H9 (cell line): ENCODE measurements at regions not wholly inside any gene's neighbourhood (a gene's known extent, or its start where the extent isn't known, plus 50 kb on each side); places are given as distances from the start of the nearest gene placed in this dataset.

Source experiments
- DNase-seq: peaks from one replicate; pipeline ENCODE4 v3.0.0-alpha.2; 2017
- H2AFZ ChIP-seq: one replicate; pipeline ENCODE4 v1.6.1; 2013; ENCODE audit warnings: mild to moderate bottlenecking, low read length, control low read depth, moderate library complexity
- H2AK5ac ChIP-seq: 2 replicates; pipeline ENCODE4 v1.6.1; 2013; ENCODE audit warnings: low read length, control low read depth, mixed read lengths; ENCODE audit not compliant: insufficient read length
- H2BK120ac ChIP-seq: one replicate; pipeline ENCODE4 v1.6.1; 2013; ENCODE audit warnings: low read depth, mild to moderate bottlenecking, low read length, control low read depth, inconsistent platforms; ENCODE audit not compliant: poor library complexity, severe bottlenecking
- H2BK12ac ChIP-seq: 2 replicates; pipeline ENCODE4 v1.6.1; 2013; ENCODE audit warnings: low read length, control low read depth, mixed read lengths, low read depth; ENCODE audit not compliant: insufficient read length
- H2BK15ac ChIP-seq: 2 replicates; pipeline ENCODE4 v1.6.1; 2013; ENCODE audit warnings: low read depth, low read length, control low read depth
- H2BK20ac ChIP-seq: one replicate; pipeline ENCODE4 v1.6.1; 2013; ENCODE audit warnings: low read depth, mild to moderate bottlenecking, low read length, control low read depth, inconsistent platforms; ENCODE audit not compliant: poor library complexity, severe bottlenecking
- H2BK5ac ChIP-seq: 2 replicates; pipeline ENCODE4 v1.6.1; 2013; ENCODE audit warnings: low read length, control low read depth, mixed read lengths; ENCODE audit not compliant: insufficient read length
- H3K14ac ChIP-seq: 2 replicates; pipeline ENCODE4 v1.6.1; 2013; ENCODE audit warnings: low read length, control low read depth; ENCODE audit not compliant: insufficient read depth
- H3K18ac ChIP-seq: 2 replicates; pipeline ENCODE4 v1.6.1; 2013; ENCODE audit warnings: low read depth, mild to moderate bottlenecking, mixed read lengths, low read length, control low read depth; ENCODE audit not compliant: insufficient read length
- H3K23ac ChIP-seq: 2 replicates; pipeline ENCODE4 v1.6.1; 2013; ENCODE audit warnings: low read length, control low read depth, mixed read lengths, low read depth; ENCODE audit not compliant: insufficient read length
- H3K23me2 ChIP-seq: 2 replicates; pipeline ENCODE4 v1.6.1; 2013; ENCODE audit warnings: low read depth, mild to moderate bottlenecking, mixed read lengths, low read length, control low read depth; ENCODE audit not compliant: insufficient read length, poor library complexity, severe bottlenecking
- H3K27ac ChIP-seq: 2 replicates; pipeline ENCODE4 v1.5.1; 2013; ENCODE audit warnings: low read length, control low read depth, mixed read lengths, low read depth; ENCODE audit not compliant: insufficient read length
- H3K27me3 ChIP-seq: 2 replicates; pipeline ENCODE4 v1.6.1; 2013; ENCODE audit warnings: low read length, control low read depth, inconsistent platforms; ENCODE audit not compliant: insufficient read depth
- H3K4ac ChIP-seq: 2 replicates; pipeline ENCODE4 v1.6.1; 2013; ENCODE audit warnings: low read depth, mild to moderate bottlenecking, control low read depth, inconsistent platforms, low read length, moderate library complexity
- H3K4me1 ChIP-seq: 2 replicates; pipeline ENCODE4 v1.6.1; 2013; ENCODE audit warnings: low read length, control low read depth, inconsistent platforms; ENCODE audit not compliant: insufficient read depth
- H3K4me2 ChIP-seq: 2 replicates; pipeline ENCODE4 v1.6.1; 2013; ENCODE audit warnings: low read length, control low read depth, mixed read lengths; ENCODE audit not compliant: insufficient read length, insufficient read depth
- H3K56ac ChIP-seq: 2 replicates; pipeline ENCODE4 v1.6.1; 2013; ENCODE audit warnings: low read depth, mild to moderate bottlenecking, mixed read lengths, low read length, control low read depth; ENCODE audit not compliant: insufficient read length
- H3K79me1 ChIP-seq: 2 replicates; pipeline ENCODE4 v1.6.1; 2013; ENCODE audit warnings: low read depth, mild to moderate bottlenecking, moderate library complexity, low read length, control low read depth, inconsistent platforms; ENCODE audit not compliant: insufficient read depth, poor library complexity, severe bottlenecking
- H3K79me2 ChIP-seq: 2 replicates; pipeline ENCODE4 v1.6.1; 2013; ENCODE audit warnings: low read length, control low read depth, inconsistent platforms; ENCODE audit not compliant: insufficient read depth
- H3K9ac ChIP-seq: 2 replicates; pipeline ENCODE4 v1.6.1; 2013; ENCODE audit warnings: low read length, control low read depth, mixed read lengths; ENCODE audit not compliant: insufficient read length; ENCODE audit errors: extremely low read depth
- H3K9me3 ChIP-seq: one replicate; pipeline ENCODE4 v1.6.1; 2013; ENCODE audit warnings: low read depth, low read length, inconsistent platforms; ENCODE audit not compliant: control insufficient read depth
- H3T11ph ChIP-seq: one replicate; pipeline ENCODE4 v1.6.1; 2013; ENCODE audit warnings: mild to moderate bottlenecking, low read length, control low read depth, inconsistent platforms
- H4K20me1 ChIP-seq: one replicate; pipeline ENCODE4 v1.6.1; 2013; ENCODE audit not compliant: control insufficient read depth, insufficient read length, insufficient read depth
- H4K5ac ChIP-seq: 2 replicates; pipeline ENCODE4 v1.6.1; 2013; ENCODE audit warnings: low read depth, mild to moderate bottlenecking, mixed read lengths, low read length, control low read depth; ENCODE audit not compliant: insufficient read length
- H4K8ac ChIP-seq: replicated peaks from 2 replicates; pipeline ENCODE4 v1.6.1; 2013; ENCODE audit warnings: low read length, control low read depth, mixed read lengths, low read depth; ENCODE audit not compliant: insufficient read length
- H4K91ac ChIP-seq: 2 replicates; pipeline ENCODE4 v1.6.1; 2013; ENCODE audit warnings: low read depth, mild to moderate bottlenecking, moderate library complexity, mixed read lengths, low read length, control low read depth; ENCODE audit not compliant: insufficient read length
- H3K27ac Mint-ChIP-seq, 3 experiments: 2 replicates in 2 of 3; 3 replicates in 1 of 3; pipeline ENCODE4 v1.8.0; 2020 to 2021; ENCODE audit warnings: mixed read lengths in 3 of 3, mild to moderate bottlenecking in 1 of 3, moderate library complexity in 1 of 3
- H3K27me3 Mint-ChIP-seq: 2 replicates; pipeline ENCODE4 v1.8.0; 2021; ENCODE audit warnings: low read depth, mild to moderate bottlenecking, moderate library complexity, mixed read lengths
- H3K36me3 Mint-ChIP-seq, 3 experiments: 2 replicates in 2 of 3; 3 replicates in 1 of 3; pipeline ENCODE4 v1.8.0; 2020 to 2021; ENCODE audit warnings: low read depth in 3 of 3, mixed read lengths in 3 of 3; ENCODE audit not compliant: insufficient read depth in 1 of 3
- H3K4me1 Mint-ChIP-seq, 2 experiments: 2 replicates each; pipeline ENCODE4 v1.8.0; 2020; ENCODE audit warnings: mixed read lengths in 2 of 2
- H3K4me3 Mint-ChIP-seq, 2 experiments: 2 replicates in 1 of 2; 3 replicates in 1 of 2; pipeline ENCODE4 v1.8.0; 2020 to 2021; ENCODE audit warnings: mild to moderate bottlenecking in 2 of 2, mixed read lengths in 2 of 2, moderate library complexity in 1 of 2
- H3K9me3 Mint-ChIP-seq, 2 experiments: 2 replicates in 1 of 2; 3 replicates in 1 of 2; pipeline ENCODE4 v1.8.0; 2020; ENCODE audit warnings: mild to moderate bottlenecking in 2 of 2, mixed read lengths in 2 of 2, moderate library complexity in 1 of 2
- CTCF ChIP-seq: fragments of 200-600 bp; sonication (generic); conservative IDR thresholded peaks from 3 replicates; pipeline ENCODE4 v1.8.0; 2021; ENCODE audit warnings: antibody characterized with exemption, mild to moderate bottlenecking
- WGBS: extraction: QIAGEN DNeasy Blood & Tissue Kit; methylation state at CpG from one replicate; pipeline ENCODE4 v1.1.7; 2013; ENCODE audit warnings: missing lambda C conversion rate, low lambda C conversion rate, mixed read lengths; ENCODE audit not compliant: insufficient read length; ENCODE audit errors: extremely low coverage; 5-methylcytosine and 5-hydroxymethylcytosine counted together

DNA sequence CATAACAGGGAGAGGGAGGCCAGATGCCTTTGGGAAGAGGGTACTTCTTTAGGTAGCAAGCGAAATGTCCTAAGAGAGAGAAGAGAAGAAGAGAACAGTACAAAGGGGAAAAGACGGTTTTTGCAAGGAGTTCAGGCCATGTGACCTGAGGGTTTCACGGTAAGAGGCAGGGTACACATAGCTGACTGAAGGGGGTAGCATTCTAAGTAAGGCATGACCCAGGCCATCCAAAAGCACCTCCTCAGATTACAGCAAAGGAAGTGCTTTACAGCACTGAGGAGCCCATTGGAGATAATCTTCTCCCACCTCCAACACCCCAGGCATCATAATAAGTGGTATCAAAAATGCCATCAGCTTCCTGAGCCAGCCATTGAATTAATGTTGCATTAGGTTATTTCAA is 258.2 kb upstream of the NPY start:
- Mint-ChIP-seq H3K36me3 (no peaks in the 10 kb centered on the region; a peak in 1 of 7 replicates), H3K27me3 (no peaks in the 10 kb centered on the region; the same call in 1 of the 2 replicates), H3K4me3 (no peak overlapping the region), H3K4me1 (peaks cover 13 to 14% of the 10 kb centered on the region in 2 experiments), H3K9me3 (no peaks in the 10 kb centered on the region), H3K27ac (no peak overlapping the region)
- Histone ChIP-seq H2AFZ (no peak overlapping the region), H3K27ac (no peak overlapping the region), H3K4me2 (no peak overlapping the region), H4K5ac (no peak overlapping the region), H3K23me2 (no peaks in the 10 kb centered on the region), H3K18ac (no peak overlapping the region), H2BK20ac (no peak overlapping the region), H3K27me3 (no peaks in the 10 kb centered on the region), H2BK5ac (no peak overlapping the region), H2BK15ac (no peak overlapping the region), H3K23ac (no peak overlapping the region), H3K56ac (no peak overlapping the region), H3K79me1 (no peaks in the 10 kb centered on the region), H4K20me1 (no peaks in the 10 kb centered on the region), H3T11ph (no peak overlapping the region), H3K79me2 (no peaks in the 10 kb centered on the region), H2BK12ac (no peak overlapping the region), H2AK5ac (no peak overlapping the region), H3K4ac (no peak overlapping the region), H4K8ac (no peak overlapping the region), H4K91ac (no peak overlapping the region), H2BK120ac (no peak overlapping the region), H3K4me1 (peaks cover 8% of the 10 kb centered on the region; the same call in 1 of the 2 replicates), H3K14ac (no peak overlapping the region), H3K9me3 (no peaks in the 10 kb centered on the region), H3K9ac (no peak overlapping the region)
- no peak for DNase-seq
- WGBS = no CpG with 5 or more reads among the region's 3 CpGs
- no peak; the same call in 2 of the 3 replicates for TF ChIP-seq CTCF
